Esophagus muscularis mucosa (tissue), 4 donors: ENCODE measurements at regions not wholly inside any gene's neighbourhood (a gene's known extent, or its start where the extent isn't known, plus 50 kb on each side); places are given as distances from the start of the nearest gene placed in this dataset.

Experiments used
- DNase-seq: peaks from one replicate; pipeline ENCODE4 v3.0.0-alpha.2; 2017; ENCODE audit errors: extremely low spot score
- H3K27ac ChIP-seq, 4 donors: fragments of 200-600 bp; sonication (generic); replicated peaks in 1 of 4; 1 replicate in 3 of 4; 2 replicates in 1 of 4; pipeline ENCODE4 v1.5.1; 2016 to 2019; ENCODE audit warnings: mild to moderate bottlenecking in 1 of 4
- H3K27me3 ChIP-seq, 4 donors: fragments of 200-600 bp; sonication (generic); one replicate each; pipeline versions ENCODE4 v1.5.1 to v1.6.0; 2016 to 2019
- H3K36me3 ChIP-seq, 4 donors: fragments of 200-600 bp; sonication (generic); one replicate each; pipeline ENCODE4 v1.5.1; 2016 to 2019
- H3K4me1 ChIP-seq, 4 donors: fragments of 200-600 bp; sonication (generic); one replicate each; pipeline ENCODE4 v1.5.1; 2016 to 2019
- H3K4me3 ChIP-seq, 4 donors: fragments of 200-600 bp; sonication (generic); 1 replicate in 2 of 4; 2 replicates in 2 of 4; pipeline ENCODE4 v1.5.1; 2016 to 2019; ENCODE audit warnings: mild to moderate bottlenecking in 4 of 4, moderate library complexity in 1 of 4
- H3K9me3 ChIP-seq, 4 donors: fragments of 200-600 bp; sonication (generic); 1 replicate in 3 of 4; 2 replicates in 1 of 4; pipeline ENCODE4 v1.5.1; 2016 to 2019
- CTCF ChIP-seq, 3 experiments: fragments of 200-600 bp in 2 of 3; fragments of 450-650 bp in 1 of 3; sonication (generic) in 2 of 3; IDR thresholded peaks; one replicate each; pipeline ENCODE4 v1.5.1; 2017 to 2019; ENCODE audit warnings: antibody characterized with exemption in 3 of 3, mild to moderate bottlenecking in 2 of 3, moderate library complexity in 1 of 3
- EP300 ChIP-seq: sonication (generic); formaldehyde crosslinking; IDR thresholded peaks from one replicate; pipeline ENCODE4 v1.6.1; 2017; ENCODE audit warnings: antibody characterized with exemption
- POLR2A ChIP-seq: fragments of 450-650 bp; IDR thresholded peaks from one replicate; pipeline ENCODE4 v1.6.1; 2017; ENCODE audit warnings: antibody characterized with exemption, moderate library complexity, mild to moderate bottlenecking, low read depth
- POLR2AphosphoS5 ChIP-seq, 2 donors: sonication (generic); formaldehyde crosslinking; IDR thresholded peaks; one replicate each; pipeline ENCODE4 v1.6.1; 2017; ENCODE audit warnings: antibody characterized with exemption in 2 of 2
- WGBS: methylation state at CpG from one replicate; pipeline ENCODE4 v1.1.5; 2018; 5-methylcytosine and 5-hydroxymethylcytosine counted together
- intact Hi-C: fragments of 100-400 bp; cut with DNase I; formaldehyde crosslinking; loops from one replicate; pipeline ENCODE4 v1.15.1; 2023

- H3K4me3 ChIP-seq, result no peak overlapping the region
- no peaks in the 10 kb centered on the region for H3K27me3 ChIP-seq
- no peaks in the 10 kb centered on the region for H3K9me3 ChIP-seq
- 92% methylated on average over 3 of the region's 3 CpGs for WGBS
- DNase-seq, result no peak
- H3K27ac ChIP-seq, result no peak overlapping the region
- no peak for TF ChIP-seq EP300
- no peak for TF ChIP-seq CTCF (IDR thresholded peaks at IDR 0.05)
- no peak for TF ChIP-seq POLR2A
- no peak for TF ChIP-seq POLR2AphosphoS5 (IDR thresholded peaks at IDR 0.05)
- peaks cover 0 to 8% (median 0%) of the 10 kb centered on the region in 4 donors for H3K4me1 ChIP-seq
- intact Hi-C loops, result no loop called here
- H3K36me3 ChIP-seq, result no peaks in the 10 kb centered on the region
These were observed 1170.0 kb upstream of the CITED2 start for GRCh38 chr6:140544431-140544830.

GRCh38 chr6:140542863-140543262 lies 1168.4 kb upstream of the CITED2 start:
- no peak overlapping the region for H3K4me3 ChIP-seq
- 81% methylated on average over 3 of the region's 3 CpGs for WGBS
- no peak for DNase-seq
- no peaks in the 10 kb centered on the region for H3K27me3 ChIP-seq
- no peaks in the 10 kb centered on the region for H3K9me3 ChIP-seq
- intact Hi-C loops, result no loop called here
- H3K27ac ChIP-seq, result no peak overlapping the region
- H3K4me1 ChIP-seq, result peaks cover 7 to 21% (median 13%) of the 10 kb centered on the region in 4 donors
- no peaks in the 10 kb centered on the region for H3K36me3 ChIP-seq
- TF ChIP-seq CTCF (IDR thresholded peaks at IDR 0.05), result no peak
- TF ChIP-seq POLR2A, result no peak
- no peak for TF ChIP-seq POLR2AphosphoS5 (IDR thresholded peaks at IDR 0.05)
- TF ChIP-seq EP300, result no peak

GRCh38 chr6:140541288-140541687 lies 1166.8 kb upstream of the CITED2 start:
- TF ChIP-seq EP300 (no peak), POLR2A (no peak), CTCF (IDR thresholded peaks at IDR 0.05) (no peak), POLR2AphosphoS5 (IDR thresholded peaks at IDR 0.05) (no peak)
- Histone ChIP-seq H3K27ac (no peak overlapping the region), H3K4me3 (no peak overlapping the region), H3K4me1 (peaks cover 13 to 31% (median 22%) of the 10 kb centered on the region in 4 donors), H3K9me3 (peaks cover 0 to under 1% (median 0%) of the 10 kb centered on the region in 4 donors), H3K36me3 (no peaks in the 10 kb centered on the region), H3K27me3 (no peaks in the 10 kb centered on the region)
- WGBS, result 88% methylated on average over 7 of the region's 7 CpGs
- intact Hi-C loops, result no loop called here
- no peak for DNase-seq

GRCh38 chr6:140540743-140541142 lies 1166.3 kb upstream of the CITED2 start:
- peaks cover 0 to 6% (median under 1%) of the 10 kb centered on the region in 4 donors for H3K9me3 ChIP-seq
- TF ChIP-seq CTCF (IDR thresholded peaks at IDR 0.05) (no peak), POLR2AphosphoS5 (IDR thresholded peaks at IDR 0.05) (no peak), EP300 (no peak), POLR2A (no peak)
- 83% methylated on average over 1 of the region's 1 CpG for WGBS
- peaks cover 13 to 31% (median 22%) of the 10 kb centered on the region in 4 donors for H3K4me1 ChIP-seq
- no peak for DNase-seq
- no peak overlapping the region for H3K27ac ChIP-seq
- H3K36me3 ChIP-seq, result no peaks in the 10 kb centered on the region
- no peaks in the 10 kb centered on the region for H3K27me3 ChIP-seq
- intact Hi-C loops, result no loop called here
- H3K4me3 ChIP-seq, result no peak overlapping the region

- no peak for DNase-seq
- peaks cover 0 to 24% (median 7%) of the 10 kb centered on the region in 4 donors for H3K9me3 ChIP-seq
- intact Hi-C loops, result no loop called here
- H3K4me1 ChIP-seq, result peaks cover 13 to 31% (median 22%) of the 10 kb centered on the region in 4 donors
- no peak overlapping the region for H3K4me3 ChIP-seq
- no peaks in the 10 kb centered on the region for H3K36me3 ChIP-seq
- H3K27me3 ChIP-seq, result no peaks in the 10 kb centered on the region
- no peak for TF ChIP-seq POLR2AphosphoS5 (IDR thresholded peaks at IDR 0.05)
- TF ChIP-seq EP300, result no peak
- TF ChIP-seq CTCF (IDR thresholded peaks at IDR 0.05), result no peak
- TF ChIP-seq POLR2A, result no peak
- peak overlapping the region; percentile 64 to 76 (median 70) for H3K27ac ChIP-seq
These were observed 1164.5 kb upstream of the CITED2 start for GRCh38 chr6:140538926-140539325.
